Inflammatory macrophage treated with lipopolysaccharide for 4 hours (primary cell): ENCODE measurements at regions not wholly inside any gene's neighbourhood (a gene's known extent, or its start where the extent isn't known, plus 50 kb on each side); places are given as distances from the start of the nearest gene placed in this dataset.
"Not testable (repeated sequence)": the region's sequence is repeated elsewhere in the genome, so short reads cannot be mapped to it uniquely, and the experiment has no call there.

Source experiments
- DNase-seq: peaks from one replicate; pipeline ENCODE4 v3.0.0-alpha.2; 2020

- DNase-seq = no peak
These were observed 303.5 kb downstream of the DLEU7 start for GRCh38 chr13:50539791-50540530.

DNA sequence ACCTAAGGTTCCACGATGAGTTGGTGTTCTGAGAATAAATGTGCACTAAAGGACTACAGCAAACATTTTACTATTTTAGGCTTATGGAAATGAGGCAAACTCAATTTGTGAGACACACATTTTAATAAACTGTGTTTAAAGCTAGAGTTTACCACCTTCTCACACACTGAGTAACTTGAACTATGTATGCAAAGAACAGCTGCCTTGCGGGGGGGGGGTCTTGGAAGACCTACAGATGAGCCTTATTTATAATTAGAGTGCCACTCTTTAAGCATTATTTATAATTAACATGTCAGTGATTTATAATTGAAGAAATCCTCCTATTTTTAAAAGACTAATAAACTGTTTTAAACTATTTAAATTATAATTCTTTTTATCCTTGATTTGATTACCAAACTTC is 300.4 kb downstream of the DLEU7 start:
- DNase-seq = no peak

DNA sequence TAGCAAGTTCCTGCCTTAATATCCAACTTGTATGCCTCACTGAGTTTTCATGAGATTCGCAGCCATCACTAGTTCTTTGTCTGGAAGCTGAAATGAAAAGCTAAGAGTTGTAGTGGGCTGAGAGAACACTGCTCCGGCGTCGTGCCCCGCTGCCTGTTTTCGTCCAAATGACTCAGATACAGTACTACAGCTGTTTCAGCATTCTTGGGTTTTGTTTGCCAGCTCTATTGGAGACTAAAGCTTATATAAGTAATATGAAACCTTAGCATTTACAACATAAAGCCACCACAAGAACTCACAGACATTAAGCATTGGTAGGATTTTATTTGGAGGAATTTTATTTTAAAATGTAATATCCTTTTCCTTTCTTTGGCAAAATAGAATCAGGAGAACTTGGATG is 299.7 kb downstream of the DLEU7 start:
- no peak for DNase-seq

DNA sequence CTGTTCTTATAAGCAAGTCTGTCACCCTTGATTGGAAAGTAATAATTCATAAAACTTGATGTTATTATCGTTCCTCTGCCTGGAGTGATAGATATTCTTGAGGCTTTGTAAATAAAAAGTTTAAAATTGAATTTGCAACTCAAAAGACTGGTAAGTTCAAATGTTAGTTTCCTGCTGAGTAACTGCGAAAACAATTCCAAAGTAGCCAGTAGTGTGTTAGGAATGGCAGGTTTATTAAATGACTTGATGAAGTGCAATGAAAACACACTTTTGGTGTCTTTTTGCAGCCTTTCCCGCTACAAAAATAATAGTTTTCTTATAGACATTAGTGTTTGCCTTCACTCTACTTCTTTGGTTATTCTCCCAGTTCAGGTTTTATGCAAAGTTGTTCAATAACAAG is 299.3 kb downstream of the DLEU7 start:
- DNase-seq = no peak

- not testable (repeated sequence) for DNase-seq
These were observed 296.3 kb downstream of the DLEU7 start for GRCh38 chr13:50547175-50547574.

- DNase-seq = no peak
These were observed 294.9 kb downstream of the DLEU7 start for GRCh38 chr13:50548586-50548985.

DNA sequence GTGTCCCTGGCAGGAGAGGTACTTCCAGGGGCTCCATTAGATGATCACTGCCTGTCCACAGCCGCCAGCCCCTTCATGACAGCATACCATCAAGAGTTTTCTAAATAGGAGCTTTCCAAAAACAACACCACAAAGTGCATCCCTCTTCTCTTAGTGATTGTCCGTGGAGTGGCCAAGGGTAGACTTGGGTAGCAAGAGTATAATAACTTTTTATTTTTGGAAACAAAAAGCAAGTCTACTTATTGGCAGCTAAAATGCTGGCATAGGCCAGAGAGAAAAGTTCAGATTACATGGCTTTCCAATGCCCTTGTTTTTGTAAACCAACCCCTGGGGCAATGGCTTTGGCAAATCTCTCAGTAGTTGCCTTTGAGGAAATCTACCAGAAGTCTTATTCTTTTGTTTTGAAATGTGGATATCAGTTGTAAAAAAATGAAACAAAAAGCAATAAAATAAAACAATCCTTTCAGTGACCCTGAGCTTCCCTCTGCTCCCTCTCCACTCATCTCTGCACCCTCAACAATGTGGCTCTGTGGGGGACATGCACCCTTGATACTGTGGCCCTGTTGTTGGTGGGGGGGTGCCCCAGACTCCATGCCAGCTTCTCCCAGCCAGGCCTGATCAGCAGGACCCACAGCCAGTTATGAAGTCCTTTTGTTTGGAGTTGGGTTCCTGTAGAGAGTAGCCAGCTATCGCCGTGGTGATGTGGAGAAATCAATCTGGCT is 294.1 kb downstream of the DLEU7 start:
- DNase-seq = no peak

DNA sequence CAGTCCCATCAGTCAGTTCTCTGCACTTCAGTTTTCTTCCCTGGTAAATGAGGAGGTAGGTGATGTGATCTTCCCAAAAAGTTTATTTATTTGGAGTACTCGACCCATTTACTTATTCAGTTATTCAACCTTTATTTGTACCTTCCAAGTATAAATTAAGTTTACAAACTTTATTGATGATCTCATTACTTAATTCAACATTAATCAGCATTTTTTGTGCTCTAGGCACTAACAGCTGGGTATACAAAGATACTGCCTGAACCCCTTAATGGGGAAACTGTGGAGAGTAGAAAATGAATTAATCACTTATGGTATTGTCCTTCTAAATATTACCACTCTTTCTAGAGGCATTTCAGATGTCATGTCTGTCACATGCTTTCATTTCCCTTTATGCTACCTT is 293.3 kb downstream of the DLEU7 start:
- DNase-seq = no peak

DNA sequence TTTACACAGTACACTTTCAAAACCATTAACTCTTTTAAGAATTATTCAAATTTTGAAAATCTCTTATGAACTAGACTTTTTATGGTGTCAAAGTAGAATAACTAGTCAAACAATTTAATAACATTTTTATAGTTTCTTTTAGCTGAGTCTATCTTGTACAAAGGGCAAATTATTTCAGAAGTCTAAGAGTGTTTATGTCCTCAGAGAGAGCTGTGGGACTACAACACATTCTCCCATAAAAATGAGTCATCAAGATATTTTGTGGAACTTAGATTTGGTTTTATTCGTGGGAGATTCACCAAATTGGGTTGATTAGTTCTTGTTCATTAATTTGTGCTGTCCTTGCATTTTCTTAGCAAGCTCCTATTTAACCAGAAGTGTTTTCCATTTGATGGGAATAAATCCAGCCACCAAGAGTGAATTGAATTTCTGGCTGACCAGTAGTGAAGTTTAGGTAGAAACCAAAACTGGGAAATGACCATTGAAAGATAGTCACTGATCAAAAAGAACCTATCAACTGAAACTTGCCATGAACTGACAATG is 291.0 kb downstream of the DLEU7 start:
- no peak for DNase-seq

- no peak for DNase-seq
These were observed 281.8 kb downstream of the DLEU7 start for GRCh38 chr13:50561739-50562138.

- DNase-seq = no peak
These were observed 276.8 kb downstream of the DLEU7 start for GRCh38 chr13:50566646-50567045.

GRCh38 chr13:50572129-50572528 is 271.4 kb downstream of the DLEU7 start:
- DNase-seq = no peak

GRCh38 chr13:50573066-50573465 is 270.4 kb downstream of the DLEU7 start:
- DNase-seq = no peak

GRCh38 chr13:50574731-50575130 is 268.8 kb downstream of the DLEU7 start:
- no peak for DNase-seq

DNA sequence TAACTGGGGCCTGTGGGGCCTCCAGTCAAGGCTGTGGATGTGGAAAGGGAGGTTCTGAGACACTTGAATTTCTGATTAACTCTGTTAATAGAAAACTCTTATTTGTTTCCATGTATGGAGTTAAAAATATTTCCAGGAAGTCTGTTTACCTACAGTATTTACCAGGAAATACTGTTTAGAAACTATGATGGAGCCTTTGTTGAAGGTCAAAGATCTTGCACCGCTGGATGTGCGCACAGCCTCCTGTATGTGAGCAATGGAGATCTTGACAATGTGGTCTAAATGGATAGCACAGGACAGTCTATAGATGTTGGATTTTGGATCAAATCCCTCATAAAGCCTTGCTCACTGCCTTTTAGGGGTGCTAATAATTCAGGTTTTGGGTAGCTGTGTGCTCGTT is 268.4 kb downstream of the DLEU7 start:
- DNase-seq = no peak

DNA sequence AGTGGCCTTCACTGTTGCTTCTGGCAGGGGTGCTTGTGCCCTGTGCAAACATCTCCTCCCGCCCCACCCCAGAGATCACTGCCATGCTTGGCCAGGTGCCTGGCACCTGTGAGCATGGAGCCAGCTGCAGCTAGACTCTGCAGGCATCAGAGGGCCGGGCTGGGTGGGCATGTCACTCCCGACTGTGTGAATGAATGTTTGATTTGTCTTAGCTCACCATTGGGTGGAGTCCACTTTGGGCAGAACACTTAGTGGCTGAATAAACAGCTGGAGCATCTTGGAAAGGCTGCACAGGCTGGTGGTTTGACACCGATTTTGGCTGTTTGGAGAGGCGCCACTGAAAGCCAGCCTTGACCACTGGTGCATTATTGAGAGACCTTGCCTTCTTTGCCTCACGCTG is 267.3 kb downstream of the DLEU7 start:
- DNase-seq = no peak

- no peak for DNase-seq
These were observed 265.7 kb downstream of the DLEU7 start for GRCh38 chr13:50577806-50578205.

GRCh38 chr13:50580684-50581305 is 262.7 kb downstream of the DLEU7 start:
- no peak for DNase-seq

DNA sequence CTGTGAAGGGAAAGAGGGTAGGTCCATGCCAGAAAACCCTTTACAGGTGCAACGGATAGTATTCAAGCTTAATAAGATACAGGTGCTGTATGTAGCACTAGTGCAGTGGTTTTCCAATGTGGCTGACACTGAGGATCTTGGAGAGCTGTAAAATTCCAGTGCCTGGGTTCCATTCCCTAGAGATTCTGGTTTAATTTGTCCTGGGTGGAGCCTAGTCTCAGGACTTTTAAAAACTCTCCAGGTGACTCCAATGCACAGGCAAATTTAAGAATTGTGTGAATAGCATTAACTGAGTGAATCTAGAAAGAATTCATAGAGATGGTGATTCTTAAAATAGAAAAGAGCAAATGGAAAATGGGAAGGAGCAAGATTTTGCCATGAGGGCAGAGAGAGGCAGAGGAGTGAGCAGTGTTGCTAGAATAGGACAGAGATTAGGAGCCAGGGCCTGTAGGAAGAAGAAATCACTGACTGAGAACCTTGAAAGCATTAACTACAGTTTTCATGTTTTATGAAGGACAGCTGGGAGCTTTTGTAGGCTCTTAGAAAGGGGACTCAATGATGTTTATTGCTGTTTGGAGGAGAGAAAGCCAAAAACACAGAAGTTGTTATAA is 261.8 kb downstream of the DLEU7 start:
- DNase-seq = no peak

- DNase-seq = no peak
These were observed 258.5 kb downstream of the DLEU7 start for GRCh38 chr13:50584856-50585580.

GRCh38 chr13:50585674-50586413 is 257.6 kb downstream of the DLEU7 start:
- DNase-seq = no peak
